ENCODE measurements at regions not wholly inside any gene's neighbourhood (a gene's known extent, or its start where the extent isn't known, plus 50 kb on each side); places are given as distances from the start of the nearest gene placed in this dataset.
"Not testable (repeated sequence)": the region's sequence is repeated elsewhere in the genome, so short reads cannot be mapped to it uniquely, and the experiment has no call there.

DNA sequence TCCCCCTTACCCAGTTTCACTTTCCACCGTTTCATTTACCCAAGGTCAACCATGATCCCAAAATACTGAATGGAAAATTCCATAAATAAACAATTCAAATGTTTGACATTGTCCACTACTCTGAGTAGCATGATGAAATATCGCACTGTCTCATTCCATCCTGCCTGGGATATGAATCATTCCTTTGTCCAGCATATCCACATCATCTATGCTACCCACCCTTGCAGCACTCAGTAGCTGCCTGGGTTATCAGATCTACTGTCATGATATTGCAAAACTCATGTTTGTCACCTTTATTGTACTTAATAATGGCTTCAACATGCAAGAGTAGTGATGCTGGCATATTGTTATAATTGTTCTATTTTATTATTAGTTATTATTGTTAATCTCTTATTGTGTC lies 263.9 kb upstream of the NBEA start:
- no peak for DNase-seq (ENCODE audit: low read depth in 2 of 2)

DNA sequence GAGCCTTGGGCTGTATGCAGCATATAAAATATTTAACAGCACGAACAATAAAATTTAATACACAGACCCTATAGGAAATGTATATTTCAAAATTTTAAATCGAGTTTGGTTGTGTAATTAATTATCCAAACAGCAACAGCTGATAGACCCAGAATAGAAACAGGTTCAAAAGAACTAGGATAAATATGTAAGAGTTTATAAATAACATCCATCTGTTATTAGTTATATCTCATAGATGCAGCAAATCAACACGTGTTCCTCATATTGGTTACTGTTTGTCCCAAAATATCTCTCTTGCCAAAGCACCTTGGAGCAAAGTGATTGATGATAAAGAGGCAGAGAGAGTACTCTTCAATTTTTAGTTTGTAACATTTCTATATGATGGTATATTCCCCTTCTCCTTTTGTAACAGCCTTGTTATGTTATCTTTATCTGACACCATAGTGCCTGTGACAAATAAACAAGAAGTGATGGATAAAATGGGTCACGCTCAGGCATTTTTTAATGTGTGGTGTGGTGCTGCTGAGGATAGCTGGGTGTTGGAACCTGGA lies 260.6 kb upstream of the NBEA start:
- DNase-seq (ENCODE audit: low read depth in 2 of 2), result no peak

DNA sequence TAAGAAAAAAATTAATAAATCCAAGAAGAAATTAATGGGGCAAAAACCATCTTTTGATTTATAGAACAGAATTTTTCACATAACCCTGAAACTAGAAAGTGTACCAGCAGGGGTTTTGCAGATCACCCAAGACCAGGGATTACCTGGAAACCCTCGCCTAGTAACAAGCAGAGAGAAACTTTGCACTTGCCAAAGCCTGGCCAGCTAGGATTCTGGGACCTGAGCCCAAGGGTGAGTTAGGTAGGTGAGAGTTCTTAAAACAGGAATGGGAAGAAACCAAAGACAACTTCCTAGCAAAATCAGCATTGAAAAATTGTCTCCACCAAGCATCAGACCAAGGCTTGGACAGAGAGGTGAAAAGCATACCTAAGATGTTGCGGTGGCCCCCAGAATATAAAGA lies 247.0 kb upstream of the NBEA start:
- DNase-seq (ENCODE audit: low read depth in 2 of 2), result no peak

DNA sequence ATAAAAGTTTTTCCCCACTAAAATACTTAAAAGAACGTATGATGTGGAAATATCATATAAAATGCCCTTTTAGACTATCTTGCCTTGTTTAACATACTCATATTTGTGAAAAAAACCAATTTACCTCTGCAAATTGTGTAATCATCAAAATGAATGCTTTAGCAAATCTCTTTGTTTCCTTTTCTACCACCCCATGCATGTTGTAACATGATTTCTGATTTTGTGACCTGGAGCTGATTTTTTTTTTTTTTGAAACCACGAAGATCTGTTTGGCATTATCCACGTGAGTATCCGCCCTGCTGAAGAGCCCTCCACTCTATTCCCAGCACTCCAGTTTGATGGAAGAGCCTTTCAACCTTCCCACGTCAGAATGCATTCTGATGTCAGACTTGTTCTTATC lies 245.8 kb upstream of the NBEA start:
- DNase-seq (ENCODE audit: low read depth in 2 of 2), result no peak

DNA sequence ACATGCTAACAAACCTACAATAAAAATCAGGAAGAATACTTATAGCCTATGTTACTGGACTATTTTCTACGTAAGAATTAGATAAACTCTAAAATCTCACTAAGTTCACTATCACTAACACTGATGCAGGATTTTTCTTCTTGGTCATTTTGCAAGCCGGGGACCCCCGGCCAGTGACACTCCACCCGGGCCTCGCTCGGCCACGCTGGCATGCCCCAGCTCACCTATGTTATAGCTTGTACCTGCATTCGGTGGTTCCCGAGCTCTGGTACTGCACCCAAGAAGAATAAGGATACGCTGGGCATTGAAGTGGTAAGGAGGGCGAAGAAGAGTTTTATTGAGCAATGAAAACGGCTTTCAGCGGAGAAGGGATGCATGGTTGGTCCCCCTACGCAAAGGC lies 245.3 kb upstream of the NBEA start:
- no peak for DNase-seq (ENCODE audit: low read depth in 2 of 2)

DNA sequence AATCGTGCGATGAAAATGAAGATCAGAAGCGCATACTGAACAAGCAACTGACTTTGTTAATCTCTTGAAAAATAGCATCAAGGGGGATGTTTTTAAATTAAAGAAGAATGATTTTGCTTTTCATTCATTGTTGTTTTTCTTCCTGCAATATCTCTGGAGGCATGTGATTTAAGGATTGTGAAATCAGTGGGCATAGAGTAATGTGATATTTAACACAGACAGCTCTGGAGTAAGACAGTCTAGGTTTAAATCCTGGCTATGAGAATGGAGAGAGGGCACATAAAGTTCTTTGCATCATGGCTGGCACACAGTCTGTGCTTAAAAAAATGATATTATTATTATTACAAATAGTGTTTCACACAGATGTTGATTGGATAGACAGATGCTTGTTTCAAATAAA lies 243.1 kb upstream of the NBEA start:
- no peak for DNase-seq (ENCODE audit: low read depth in 2 of 2)

DNA sequence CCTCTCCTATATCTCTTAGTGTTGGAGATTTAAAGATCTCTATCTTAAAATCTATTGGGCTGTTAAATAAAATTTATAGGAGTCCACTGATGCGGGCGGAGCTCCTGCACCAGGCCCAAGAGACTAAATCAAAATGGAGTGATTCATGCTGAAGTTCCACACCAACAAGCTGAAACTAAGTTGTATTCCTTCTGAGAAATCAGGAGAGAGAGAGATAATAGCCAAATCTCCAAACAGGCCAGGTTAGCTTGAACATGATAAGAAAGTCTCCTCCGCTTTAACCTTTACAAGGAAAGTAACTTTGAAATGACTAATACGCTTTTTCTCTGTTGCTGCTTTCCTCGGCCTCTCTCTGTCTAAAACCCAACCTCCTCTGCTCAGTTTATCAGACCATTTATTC lies 241.9 kb upstream of the NBEA start:
- no peak for DNase-seq (ENCODE audit: low read depth in 2 of 2)

DNA sequence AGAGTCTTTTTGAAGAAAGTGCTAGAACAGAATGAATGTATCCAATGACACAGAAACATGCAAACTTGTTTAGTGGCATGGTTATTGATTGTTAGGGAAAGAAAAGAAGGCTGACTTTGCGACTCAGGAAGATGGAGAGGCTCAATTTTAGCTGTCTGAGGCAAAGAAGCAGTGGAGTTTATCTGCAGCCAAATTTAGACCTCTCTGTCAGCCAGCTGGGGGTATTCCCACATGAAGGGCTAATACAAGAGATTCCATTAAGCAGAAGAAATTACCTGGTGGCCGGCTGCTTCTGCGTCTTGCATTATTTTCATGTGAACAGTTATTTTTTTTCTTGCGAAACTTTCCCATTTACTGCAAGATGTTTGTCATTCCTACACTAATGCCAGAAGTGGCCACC lies 240.2 kb upstream of the NBEA start:
- no peak for DNase-seq (ENCODE audit: low read depth in 2 of 2)

DNA sequence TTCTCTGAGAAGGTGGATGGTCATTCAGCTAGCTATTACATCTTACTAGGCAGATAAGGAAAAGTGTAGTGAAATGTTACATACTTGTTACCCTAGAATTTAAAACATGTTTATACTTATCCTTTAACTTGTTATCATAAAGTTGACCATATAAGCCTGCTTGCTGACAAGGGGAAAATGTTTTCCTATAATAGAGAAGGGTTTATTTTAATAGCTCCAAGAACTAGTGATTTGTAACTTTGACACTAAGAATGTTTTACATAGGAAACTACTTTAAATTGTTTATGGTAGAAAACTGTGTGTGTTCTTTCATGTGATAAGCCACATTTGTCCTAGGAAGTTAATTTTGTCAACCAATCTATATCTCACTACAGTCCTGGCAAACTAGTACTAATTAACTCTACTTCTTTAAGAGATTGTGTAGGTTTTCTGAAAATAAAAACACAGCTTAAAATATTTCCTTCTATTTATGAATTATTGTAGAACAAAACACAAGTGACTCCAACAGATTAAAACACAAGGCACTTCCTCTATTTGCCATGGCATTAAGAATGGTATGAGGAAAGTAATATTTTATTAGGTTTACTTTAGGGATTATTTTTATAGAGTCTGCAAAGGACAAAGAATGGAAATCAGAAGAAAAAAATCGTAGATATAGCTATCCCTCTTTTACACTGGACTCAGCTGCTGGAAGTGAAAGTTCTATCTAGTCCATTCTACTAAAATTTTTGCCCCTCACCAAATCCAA lies 233.3 kb upstream of the NBEA start:
- no peak for DNase-seq (ENCODE audit: low read depth in 2 of 2)

DNA sequence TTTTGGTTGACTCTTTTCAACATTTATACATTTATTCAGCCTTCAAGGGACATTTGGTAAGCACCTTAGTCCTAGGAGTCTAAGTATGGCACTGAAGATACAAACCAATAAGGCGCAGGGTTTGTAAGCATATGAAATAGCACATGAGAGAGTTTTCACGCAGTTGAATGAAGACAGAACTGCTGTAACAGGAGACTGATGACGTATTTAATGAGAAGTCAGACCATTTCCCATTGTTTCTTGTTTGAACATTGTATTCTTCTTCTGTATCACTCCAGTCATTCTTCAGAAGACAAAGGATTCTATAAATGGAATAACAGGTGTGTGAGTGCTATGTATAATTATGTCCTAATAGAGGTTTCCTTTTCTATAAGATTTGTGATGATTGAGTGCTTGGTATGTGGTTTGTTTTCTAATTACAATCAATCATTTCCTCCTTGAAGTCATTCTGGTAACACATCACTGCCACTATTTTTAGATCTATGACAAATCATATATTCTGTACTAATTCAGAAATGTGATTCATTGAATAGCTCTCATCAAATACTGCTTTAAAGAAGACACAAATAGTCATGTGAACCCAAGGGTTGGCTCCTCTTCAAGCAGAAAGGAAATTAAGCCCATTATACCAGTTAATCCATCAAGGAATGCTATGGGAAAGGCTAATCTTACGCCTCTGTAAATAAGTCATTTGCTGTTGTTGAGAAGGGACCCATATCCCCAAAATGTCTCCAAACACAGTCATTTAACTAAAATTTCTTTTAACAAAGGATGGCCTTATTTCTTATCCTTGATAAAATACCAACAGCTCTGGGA lies 222.8 kb upstream of the NBEA start:
- DNase-seq (ENCODE audit: low read depth in 2 of 2), result no peak

DNA sequence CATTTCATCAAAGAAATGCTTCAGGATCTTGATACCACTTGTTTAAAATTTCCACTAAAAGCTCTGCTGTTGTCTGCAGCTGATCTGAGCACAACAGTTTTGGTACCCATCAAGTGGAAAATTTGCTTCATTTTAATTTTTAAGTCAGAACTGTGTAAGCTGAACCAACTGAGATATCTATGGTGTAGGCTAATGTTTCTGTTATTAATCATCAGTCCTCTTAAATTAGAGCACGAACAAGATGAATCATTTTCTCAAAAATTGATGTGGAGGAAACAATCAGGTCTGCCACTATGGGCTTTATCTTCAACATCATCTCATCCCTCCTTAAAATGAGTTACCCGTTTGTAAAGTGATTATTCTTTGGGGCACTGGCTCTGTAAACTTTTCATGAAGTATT lies 221.5 kb upstream of the NBEA start:
- no peak for DNase-seq (ENCODE audit: low read depth in 2 of 2)

DNA sequence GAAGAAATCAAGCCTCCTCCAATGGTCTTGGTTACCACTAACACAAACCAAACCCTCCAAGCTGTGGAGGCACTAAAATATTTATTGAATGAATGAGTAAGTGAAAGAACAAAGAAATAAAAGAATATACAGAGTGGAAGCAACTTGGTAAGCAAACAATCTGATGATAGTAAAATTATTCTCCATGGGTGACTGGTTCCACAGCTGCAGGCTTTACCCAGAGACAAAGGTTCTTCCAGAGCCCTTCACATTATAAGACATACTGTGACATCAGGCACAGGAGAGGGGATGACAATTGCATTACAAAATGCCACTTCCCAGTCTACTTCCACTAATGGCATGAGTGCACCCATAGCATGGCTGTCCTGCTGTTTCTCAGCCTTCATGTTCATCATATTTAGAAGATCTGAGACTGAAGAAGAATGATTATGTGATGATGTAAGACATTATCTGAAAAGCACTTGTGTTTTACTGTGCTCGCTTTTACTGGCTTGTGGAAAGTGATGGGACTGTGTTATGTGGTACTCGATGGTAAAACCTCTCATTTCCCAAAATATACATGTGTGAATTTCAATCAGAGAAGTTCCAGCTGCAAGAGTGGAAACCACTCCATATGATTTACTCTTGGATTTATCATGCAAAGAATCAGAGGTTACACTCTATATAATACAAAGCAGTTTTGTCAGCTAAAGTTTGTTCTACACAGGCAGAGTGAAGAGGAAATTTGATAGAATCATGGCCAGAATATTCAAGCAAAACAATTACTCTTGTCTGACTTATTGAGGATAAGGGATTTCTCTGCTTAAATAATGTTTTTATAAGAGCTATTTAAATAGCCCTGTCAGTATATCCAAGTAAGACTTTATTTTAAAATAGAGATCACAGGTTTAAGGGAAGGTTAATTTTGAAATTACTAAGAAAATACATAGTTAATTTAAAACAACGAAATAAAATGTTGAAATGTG lies 220.2 kb upstream of the NBEA start:
- no peak for DNase-seq (ENCODE audit: low read depth in 2 of 2)

DNA sequence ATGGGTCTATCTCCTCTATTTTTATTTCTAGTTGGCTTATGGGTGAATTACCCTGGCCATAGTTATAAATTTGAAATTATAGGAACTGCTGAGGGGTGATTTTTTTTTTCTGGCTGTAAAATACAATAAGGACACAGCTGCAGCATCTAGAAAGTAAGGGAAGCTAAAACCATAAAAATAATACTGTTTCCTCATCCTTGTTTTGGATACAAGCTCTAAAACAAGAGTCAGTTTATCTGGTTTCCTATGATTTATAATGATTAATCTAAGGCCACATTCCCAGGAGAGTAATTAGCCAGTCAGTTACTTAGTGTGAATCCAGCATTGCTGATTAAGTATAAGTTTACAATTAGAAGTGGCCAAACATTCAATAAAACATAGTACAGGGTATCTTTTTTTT lies 219.1 kb upstream of the NBEA start:
- DNase-seq (ENCODE audit: low read depth in 2 of 2), result no peak

DNA sequence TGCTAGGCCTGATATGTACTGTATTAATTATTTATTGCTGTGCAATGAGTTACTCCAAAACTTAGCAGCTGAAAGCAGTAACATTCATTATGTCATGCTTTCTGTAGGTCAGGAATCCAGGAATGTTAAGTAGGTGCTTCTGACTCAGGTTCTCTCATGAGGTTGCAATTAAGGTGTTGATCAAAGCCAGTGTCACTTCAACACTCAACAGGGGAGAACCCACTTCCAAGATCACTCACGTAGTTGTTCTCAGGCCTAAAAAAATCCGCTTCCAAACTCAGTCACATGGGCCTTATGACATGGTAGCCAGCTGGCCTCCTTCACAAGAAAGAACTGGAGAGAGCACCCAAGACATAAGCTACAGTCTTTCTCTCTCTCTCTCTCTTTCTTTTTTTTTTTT lies 211.1 kb upstream of the NBEA start:
- no peak for DNase-seq (ENCODE audit: low read depth in 2 of 2)

DNA sequence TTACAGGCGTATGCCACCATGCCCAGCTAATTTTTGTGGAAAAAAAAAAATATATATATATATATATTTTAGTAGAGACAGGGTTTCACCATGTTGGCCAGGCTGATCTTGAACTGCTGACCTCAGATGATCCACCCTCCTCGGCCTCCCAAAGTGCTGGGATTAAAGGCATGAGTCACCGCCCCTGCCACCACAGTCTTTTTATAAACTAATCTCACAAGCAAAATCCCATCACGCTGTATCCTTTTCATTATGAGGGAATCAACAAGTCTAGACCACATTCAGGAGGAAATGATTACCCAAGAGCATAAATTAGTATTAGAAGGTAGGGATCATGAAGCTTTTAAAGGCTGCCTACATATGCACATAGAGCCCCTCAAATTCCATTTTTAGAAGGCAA lies 210.6 kb upstream of the NBEA start:
- no peak for DNase-seq (ENCODE audit: low read depth in 2 of 2)

DNA sequence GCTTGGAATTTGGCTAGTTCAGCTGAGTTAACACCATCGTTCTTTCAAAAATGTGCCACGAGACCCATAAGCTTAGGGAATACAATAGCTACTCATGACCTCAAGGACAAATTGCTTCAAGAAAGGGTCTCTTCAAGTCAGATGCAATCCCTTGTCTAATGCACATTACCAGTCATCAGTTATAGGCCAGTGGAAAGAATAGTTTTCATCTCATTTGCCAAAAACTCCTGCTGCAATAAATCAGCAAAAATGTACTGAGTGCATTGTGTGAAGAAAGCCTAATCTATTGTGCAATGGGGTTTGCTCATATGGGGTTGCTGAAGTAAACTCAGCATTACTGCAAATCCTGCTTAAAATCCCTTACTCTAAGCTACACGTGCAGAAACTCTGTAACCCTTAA lies 208.3 kb upstream of the NBEA start:
- no peak for DNase-seq (ENCODE audit: low read depth in 2 of 2)

DNA sequence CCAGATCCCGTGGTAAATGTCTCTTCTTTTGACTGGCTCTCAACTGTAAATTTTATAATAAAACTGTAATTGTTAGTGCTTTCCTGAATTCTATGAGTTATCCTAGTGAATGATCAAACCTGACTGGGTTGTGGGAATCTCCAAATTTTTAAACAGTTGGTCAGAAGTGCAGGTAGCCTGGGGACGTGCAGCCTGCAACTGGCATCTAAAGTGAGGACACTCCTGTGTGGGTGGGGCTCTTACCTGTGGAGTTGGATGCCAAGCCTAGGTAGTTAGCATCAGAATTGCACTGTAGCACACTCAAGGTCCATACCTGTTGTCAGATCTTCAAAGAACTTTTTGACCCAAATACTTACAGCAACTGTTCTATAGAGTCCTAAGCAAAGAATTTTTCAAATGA lies 207.1 kb upstream of the NBEA start:
- no peak for DNase-seq (ENCODE audit: low read depth in 2 of 2)

DNA sequence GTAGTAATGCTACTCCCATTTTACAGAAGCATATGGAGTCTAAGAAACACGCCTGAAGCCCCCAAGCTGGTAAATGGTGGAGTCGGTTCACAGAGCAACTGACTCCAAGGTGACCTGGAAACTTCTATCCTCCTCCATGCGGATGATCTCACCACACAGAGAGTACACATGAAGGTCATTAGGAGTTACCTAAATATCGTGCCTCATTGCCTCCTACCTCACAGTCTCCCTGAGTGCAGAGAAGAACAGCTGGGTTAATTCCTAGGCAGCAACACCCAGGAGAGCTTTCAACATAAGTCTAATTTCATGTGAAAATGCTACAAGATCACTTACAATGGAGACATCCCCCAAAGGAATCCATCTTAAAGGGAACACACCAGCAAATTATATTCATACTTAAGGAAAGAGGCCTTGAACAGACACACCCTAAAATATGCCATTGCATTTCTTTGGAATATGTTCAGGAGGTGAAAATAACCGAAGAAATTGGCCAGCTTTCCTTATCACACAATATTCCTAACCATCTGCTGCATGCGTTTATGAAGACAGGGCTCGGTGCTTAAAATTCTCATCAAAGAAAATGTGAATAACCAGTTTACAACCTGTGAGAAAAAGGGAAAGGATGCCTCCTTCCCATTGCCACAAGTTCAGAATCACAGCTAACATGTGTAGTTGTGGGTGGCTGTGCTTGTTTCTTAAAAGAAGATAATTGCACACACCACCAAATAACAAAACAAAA lies 203.6 kb upstream of the NBEA start:
- no peak for DNase-seq (ENCODE audit: low read depth in 2 of 2)

DNA sequence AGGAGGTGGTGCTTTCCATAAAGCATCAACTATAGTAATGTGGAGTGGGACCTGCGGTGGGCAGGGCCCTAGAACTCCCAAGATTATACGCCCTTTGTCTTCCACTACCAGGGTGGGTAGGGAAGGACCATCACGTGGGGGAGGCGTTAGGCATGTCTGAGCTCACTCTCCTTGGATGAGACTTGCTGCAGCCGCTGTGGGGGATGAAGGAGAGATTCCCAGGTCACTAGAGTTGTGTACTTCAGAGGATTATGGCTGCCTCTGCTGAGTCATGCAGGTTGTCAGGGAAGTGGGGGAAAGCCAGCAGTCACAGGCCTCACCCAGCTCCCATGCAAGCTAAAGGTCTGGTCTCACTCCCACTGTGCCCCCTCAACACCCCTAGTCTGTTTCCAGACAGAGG lies 195.0 kb upstream of the NBEA start:
- not testable (repeated sequence) for DNase-seq (ENCODE audit: low read depth in 2 of 2)

DNA sequence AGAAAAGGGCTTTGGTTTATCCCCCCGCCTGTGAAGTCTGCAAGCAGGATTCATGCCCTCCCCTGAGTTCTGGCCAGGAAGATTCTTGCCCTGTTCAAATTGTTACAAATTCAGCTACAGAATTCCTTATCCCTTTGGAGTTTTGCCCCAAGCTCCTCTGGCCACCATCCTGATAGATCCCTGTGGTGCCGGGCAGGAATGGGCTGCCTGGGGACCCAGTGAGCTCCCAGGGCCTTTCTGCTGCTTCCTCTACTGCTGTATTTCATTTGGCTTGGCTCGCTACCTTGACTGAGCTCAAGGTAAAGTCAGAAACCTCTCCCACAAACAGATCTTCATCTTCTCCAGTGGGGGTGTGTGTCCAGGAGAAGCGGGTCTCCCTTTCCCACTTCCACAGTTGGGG lies 194.6 kb upstream of the NBEA start:
- DNase-seq (ENCODE audit: low read depth in 2 of 2), result no peak

DNA sequence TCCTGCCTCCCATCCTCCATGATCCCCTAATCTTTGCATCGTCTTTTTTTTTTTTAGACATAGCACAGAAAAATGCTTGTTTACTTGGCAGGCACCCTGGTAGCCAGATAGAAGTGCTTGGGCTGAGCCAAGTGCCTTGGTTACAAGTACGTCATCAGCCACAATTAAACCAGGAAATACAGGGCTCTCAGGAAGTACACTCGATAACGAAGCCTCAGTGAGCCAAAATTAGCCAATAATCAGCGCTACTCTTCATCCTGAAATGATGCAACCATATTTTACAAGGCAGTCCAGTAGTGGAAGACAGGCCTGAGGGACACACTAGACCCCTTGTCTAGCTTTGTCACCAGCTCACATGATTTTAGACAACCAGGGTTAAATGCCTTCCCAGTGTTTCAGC lies 194.0 kb upstream of the NBEA start:
- no peak for DNase-seq (ENCODE audit: low read depth in 2 of 2)

All from stimulated activated CD4-positive, alpha-beta T cell treated with anti-CD3 and anti-CD28 coated beads, Interleukin-4, amount 100 ng/mL, for 48 hours (primary cell).